ENCODE measurements at regions not wholly inside any gene's neighbourhood (a gene's known extent, or its start where the extent isn't known, plus 50 kb on each side); places are given as distances from the start of the nearest gene placed in this dataset.

DNA sequence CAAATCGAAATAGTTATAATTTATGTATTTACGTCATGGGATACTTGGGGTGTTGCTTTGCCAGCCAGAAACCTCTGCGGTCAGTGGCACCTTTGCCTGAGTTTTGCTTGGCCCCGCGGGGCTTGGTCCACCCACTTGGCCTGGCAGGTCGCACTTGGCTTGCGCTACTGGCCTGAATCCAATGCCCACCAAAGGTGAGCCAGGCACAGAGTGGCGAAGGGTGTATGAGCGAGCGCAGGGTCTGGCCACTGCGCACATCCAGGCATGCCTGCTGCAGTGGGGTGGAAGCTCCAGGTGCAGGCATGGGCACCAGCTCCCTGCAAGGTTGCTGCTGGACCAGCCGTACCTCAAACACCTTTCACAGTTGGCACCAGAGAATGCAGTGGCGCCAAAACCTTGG, 714.6 kb downstream of the CDH9 start:
- no peak for FAIRE-seq
- no peak for DNase-seq (ENCODE audit: insufficient read length, low spot score)
- no peak for TF ChIP-seq POLR2AphosphoS5 (IDR thresholded peaks at IDR 0.05; ENCODE audit: low read depth, low read length)
- no peak for TF ChIP-seq TAF1 (IDR thresholded peaks at IDR 0.05; ENCODE audit: low read depth, low read length)
- TF ChIP-seq PAX5 (IDR thresholded peaks at IDR 0.05; ENCODE audit: insufficient read depth, low read length, severe bottlenecking) = no peak
- TF ChIP-seq POU2F2 (IDR thresholded peaks at IDR 0.05; ENCODE audit: low read depth, low read length) = no peak
- TF ChIP-seq POLR2A (IDR thresholded peaks at IDR 0.05; ENCODE audit: low read depth, low read length) = no peak
- no peak for TF ChIP-seq SPI1 (IDR thresholded peaks at IDR 0.05; ENCODE audit: low read depth, low read length)

DNA sequence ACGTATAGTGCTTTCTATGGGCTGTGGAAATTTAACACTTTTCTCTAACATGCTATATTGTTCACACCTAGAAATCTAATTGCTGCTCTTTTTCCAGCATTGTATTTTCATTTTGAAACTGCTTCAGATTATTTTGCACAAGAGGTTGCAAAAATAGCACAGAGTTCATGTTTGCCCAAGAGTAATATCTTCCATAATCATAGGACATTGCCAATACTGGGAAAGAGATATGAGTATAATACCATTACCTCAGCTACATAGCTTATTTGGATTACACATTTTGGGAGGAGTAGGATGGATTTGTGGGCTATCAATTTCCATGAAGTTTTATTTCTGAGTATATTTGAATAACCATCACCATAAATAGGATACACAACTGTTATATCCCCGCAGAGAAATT, 717.1 kb downstream of the CDH9 start:
- FAIRE-seq (no peak), DNase-seq (ENCODE audit: insufficient read length, low spot score) (no peak)
- TF ChIP-seq POLR2AphosphoS5 (IDR thresholded peaks at IDR 0.05; ENCODE audit: low read depth, low read length) = no peak
- no peak for TF ChIP-seq SPI1 (IDR thresholded peaks at IDR 0.05; ENCODE audit: low read depth, low read length)
- TF ChIP-seq POLR2A (IDR thresholded peaks at IDR 0.05; ENCODE audit: low read depth, low read length) = no peak
- no peak for TF ChIP-seq TAF1 (IDR thresholded peaks at IDR 0.05; ENCODE audit: low read depth, low read length)
- no peak for TF ChIP-seq POU2F2 (IDR thresholded peaks at IDR 0.05; ENCODE audit: low read depth, low read length)
- TF ChIP-seq PAX5 (IDR thresholded peaks at IDR 0.05; ENCODE audit: insufficient read depth, low read length, severe bottlenecking) = no peak

DNA sequence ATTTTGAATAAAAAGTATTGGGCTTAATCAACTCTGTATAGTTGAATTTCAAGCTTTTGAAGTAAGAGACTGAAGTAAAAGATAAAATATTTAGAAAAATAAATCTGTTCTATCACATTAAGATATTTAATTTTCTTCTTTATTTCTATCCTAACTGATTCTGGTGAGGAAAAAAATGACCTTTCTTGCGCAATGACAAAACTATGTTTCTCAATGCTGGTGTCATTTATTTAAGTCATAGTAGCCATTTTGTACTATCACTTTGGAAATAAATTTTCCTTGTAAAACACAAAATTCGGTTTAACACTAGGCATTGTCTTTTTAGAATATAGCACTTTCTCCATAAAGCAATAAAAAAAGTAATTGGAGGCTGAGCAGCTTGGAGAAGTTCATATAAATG, 728.0 kb downstream of the CDH9 start:
- DNase-seq (ENCODE audit: insufficient read length, low spot score) (no peak), FAIRE-seq (no peak)
- TF ChIP-seq POLR2AphosphoS5 (IDR thresholded peaks at IDR 0.05; ENCODE audit: low read depth, low read length) (no peak), POLR2A (IDR thresholded peaks at IDR 0.05; ENCODE audit: low read depth, low read length) (no peak), SPI1 (IDR thresholded peaks at IDR 0.05; ENCODE audit: low read depth, low read length) (no peak), TAF1 (IDR thresholded peaks at IDR 0.05; ENCODE audit: low read depth, low read length) (no peak), POU2F2 (IDR thresholded peaks at IDR 0.05; ENCODE audit: low read depth, low read length) (no peak), PAX5 (IDR thresholded peaks at IDR 0.05; ENCODE audit: insufficient read depth, low read length, severe bottlenecking) (no peak)

DNA sequence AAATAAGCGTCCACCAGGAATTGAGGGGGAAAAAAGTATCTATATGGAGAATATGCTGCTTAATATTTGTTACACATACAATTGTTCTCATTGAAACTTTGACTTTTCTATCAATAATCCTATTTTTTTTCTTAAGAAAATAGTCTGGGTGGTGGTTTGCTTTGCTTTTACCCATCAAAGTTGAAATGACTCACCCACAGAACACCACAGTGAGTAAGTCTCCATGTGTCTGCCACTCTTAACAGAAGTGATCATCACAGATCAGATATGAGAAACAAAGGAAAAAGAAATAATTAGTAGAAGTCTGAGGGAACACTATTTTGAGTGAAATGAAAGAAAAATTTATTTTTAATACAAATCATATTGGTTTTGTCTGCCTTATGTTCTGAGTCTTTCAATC, 742.8 kb downstream of the CDH9 start:
- FAIRE-seq (no peak), DNase-seq (ENCODE audit: insufficient read length, low spot score) (no peak)
- TF ChIP-seq POLR2A (IDR thresholded peaks at IDR 0.05; ENCODE audit: low read depth, low read length) (no peak), SPI1 (IDR thresholded peaks at IDR 0.05; ENCODE audit: low read depth, low read length) (no peak), POLR2AphosphoS5 (IDR thresholded peaks at IDR 0.05; ENCODE audit: low read depth, low read length) (no peak), TAF1 (IDR thresholded peaks at IDR 0.05; ENCODE audit: low read depth, low read length) (no peak), POU2F2 (IDR thresholded peaks at IDR 0.05; ENCODE audit: low read depth, low read length) (no peak), PAX5 (IDR thresholded peaks at IDR 0.05; ENCODE audit: insufficient read depth, low read length, severe bottlenecking) (no peak)

DNA sequence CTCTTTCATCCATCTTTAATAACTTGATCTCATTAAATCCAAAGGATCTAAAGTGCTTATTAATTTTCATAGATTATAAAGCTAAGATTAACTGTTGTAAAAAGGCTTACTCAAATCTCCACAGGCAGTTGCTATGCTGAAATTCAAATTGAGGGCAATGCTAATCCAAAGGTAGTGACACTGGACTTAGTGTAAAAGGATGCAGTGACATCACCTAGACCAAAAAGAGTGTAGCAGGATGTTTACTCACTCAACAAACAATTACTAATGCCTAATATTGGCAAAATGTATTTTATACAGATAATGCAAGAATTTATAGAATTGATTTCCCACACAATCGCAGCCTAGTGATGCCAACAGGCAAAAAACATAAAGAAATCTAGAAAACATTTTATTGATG, 756.2 kb downstream of the CDH9 start:
- DNase-seq (ENCODE audit: insufficient read length, low spot score) (no peak), FAIRE-seq (no peak)
- no peak for TF ChIP-seq POU2F2 (IDR thresholded peaks at IDR 0.05; ENCODE audit: low read depth, low read length)

DNA sequence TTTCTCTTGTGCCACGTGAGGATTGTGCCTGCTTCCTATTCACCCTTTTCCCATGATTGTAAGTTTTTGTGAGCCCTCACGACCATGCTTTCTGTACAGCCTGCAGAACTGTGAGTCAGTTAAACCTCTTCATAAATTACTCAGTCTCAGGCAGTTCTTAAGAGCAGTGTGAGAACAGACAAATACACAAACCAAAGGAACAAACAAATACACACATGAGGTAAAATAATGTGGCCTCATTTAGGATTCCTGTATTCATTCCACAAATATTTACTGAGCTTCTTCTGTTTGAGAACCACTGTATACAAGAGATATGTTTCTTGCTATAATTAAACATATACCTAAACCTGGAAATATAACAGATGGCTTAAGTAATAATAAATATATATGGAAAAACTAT, 760.3 kb downstream of the CDH9 start:
- no peak for FAIRE-seq

DNA sequence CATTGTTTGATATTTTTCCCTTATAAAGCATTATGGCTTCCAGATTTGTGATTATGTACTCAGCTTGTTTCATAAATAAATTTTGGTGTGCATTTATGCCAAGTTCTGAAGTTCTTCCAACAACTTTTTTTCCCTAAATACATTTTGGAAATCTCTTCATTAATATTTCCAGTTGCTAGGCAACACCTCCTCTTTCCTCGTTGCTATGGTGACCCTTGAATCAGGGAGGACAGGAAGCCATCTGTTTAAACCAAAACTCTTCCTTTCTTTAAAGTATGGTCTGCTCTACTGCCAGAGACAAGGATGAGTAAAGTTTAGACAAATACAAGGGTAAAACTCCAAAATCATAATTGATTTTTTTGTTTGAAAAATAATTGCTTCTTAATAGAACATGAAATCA, 779.3 kb downstream of the CDH9 start:
- TF ChIP-seq POU2F2 (IDR thresholded peaks at IDR 0.05; ENCODE audit: low read depth, low read length) (no peak), POLR2A (IDR thresholded peaks at IDR 0.05; ENCODE audit: low read depth, low read length) (no peak), PAX5 (IDR thresholded peaks at IDR 0.05; ENCODE audit: insufficient read depth, low read length, severe bottlenecking) (no peak), POLR2AphosphoS5 (IDR thresholded peaks at IDR 0.05; ENCODE audit: low read depth, low read length) (no peak), TAF1 (IDR thresholded peaks at IDR 0.05; ENCODE audit: low read depth, low read length) (no peak), SPI1 (IDR thresholded peaks at IDR 0.05; ENCODE audit: low read depth, low read length) (no peak)
- FAIRE-seq (no peak), DNase-seq (ENCODE audit: insufficient read length, low spot score) (no peak)

More for the DNA sequence above, 760.3 kb downstream of the CDH9 start:
- DNase-seq (ENCODE audit: insufficient read length, low spot score) = no peak
- TF ChIP-seq PAX5 (IDR thresholded peaks at IDR 0.05; ENCODE audit: insufficient read depth, low read length, severe bottlenecking) = no peak
- TF ChIP-seq POU2F2 (IDR thresholded peaks at IDR 0.05; ENCODE audit: low read depth, low read length) = no peak
- TF ChIP-seq POLR2AphosphoS5 (IDR thresholded peaks at IDR 0.05; ENCODE audit: low read depth, low read length) = no peak
- TF ChIP-seq TAF1 (IDR thresholded peaks at IDR 0.05; ENCODE audit: low read depth, low read length) = no peak
- TF ChIP-seq POLR2A (IDR thresholded peaks at IDR 0.05; ENCODE audit: low read depth, low read length) = no peak
- no peak for TF ChIP-seq SPI1 (IDR thresholded peaks at IDR 0.05; ENCODE audit: low read depth, low read length)

DNA sequence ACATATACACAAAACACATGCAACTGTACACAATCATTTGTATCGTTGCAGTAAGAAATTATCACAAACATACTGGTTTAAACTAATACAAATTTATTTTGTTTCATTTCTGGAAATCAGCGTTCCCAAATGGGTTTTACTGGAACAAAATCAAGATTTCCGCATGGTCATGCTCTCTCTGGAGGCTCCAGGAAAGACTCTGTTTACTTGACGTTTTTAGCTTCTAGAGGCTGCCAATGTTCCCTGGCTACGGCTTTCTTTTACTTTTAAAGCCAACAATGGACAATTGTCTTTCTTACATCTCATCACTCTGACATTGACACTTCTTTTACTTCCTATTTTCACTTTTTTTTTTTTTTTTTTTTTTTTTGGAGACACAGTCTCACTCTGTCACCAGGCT, 793.1 kb downstream of the CDH9 start:
- FAIRE-seq = no peak
- DNase-seq (ENCODE audit: insufficient read length, low spot score) = no peak
- TF ChIP-seq POU2F2 (IDR thresholded peaks at IDR 0.05; ENCODE audit: low read depth, low read length) = no peak
- TF ChIP-seq POLR2AphosphoS5 (IDR thresholded peaks at IDR 0.05; ENCODE audit: low read depth, low read length) = no peak
- TF ChIP-seq SPI1 (IDR thresholded peaks at IDR 0.05; ENCODE audit: low read depth, low read length) = no peak
- no peak for TF ChIP-seq PAX5 (IDR thresholded peaks at IDR 0.05; ENCODE audit: insufficient read depth, low read length, severe bottlenecking)
- no peak for TF ChIP-seq POLR2A (IDR thresholded peaks at IDR 0.05; ENCODE audit: low read depth, low read length)
- no peak for TF ChIP-seq TAF1 (IDR thresholded peaks at IDR 0.05; ENCODE audit: low read depth, low read length)

DNA sequence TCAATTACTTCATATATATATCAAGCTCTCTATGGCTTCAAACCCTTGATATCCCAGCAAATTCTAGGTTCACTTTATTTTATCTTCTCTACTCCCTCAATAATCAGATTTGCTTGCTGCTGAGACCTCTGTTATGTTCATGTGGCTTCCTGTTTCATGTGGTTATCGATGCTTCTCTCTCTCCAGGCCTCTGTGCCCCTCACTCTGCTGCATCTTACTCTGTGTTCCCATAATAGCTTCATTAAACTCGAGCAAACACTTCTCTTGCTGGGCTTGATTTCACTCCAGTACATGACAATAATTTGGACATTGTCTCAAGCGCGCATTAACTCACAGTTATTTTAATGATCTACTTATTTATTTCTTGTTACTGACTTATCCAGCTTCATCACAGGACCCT, 798.8 kb downstream of the CDH9 start:
- DNase-seq (ENCODE audit: insufficient read length, low spot score) (no peak), FAIRE-seq (no peak)
- TF ChIP-seq SPI1 (IDR thresholded peaks at IDR 0.05; ENCODE audit: low read depth, low read length) (no peak), PAX5 (IDR thresholded peaks at IDR 0.05; ENCODE audit: insufficient read depth, low read length, severe bottlenecking) (no peak), TAF1 (IDR thresholded peaks at IDR 0.05; ENCODE audit: low read depth, low read length) (no peak), POLR2AphosphoS5 (IDR thresholded peaks at IDR 0.05; ENCODE audit: low read depth, low read length) (no peak)

DNA sequence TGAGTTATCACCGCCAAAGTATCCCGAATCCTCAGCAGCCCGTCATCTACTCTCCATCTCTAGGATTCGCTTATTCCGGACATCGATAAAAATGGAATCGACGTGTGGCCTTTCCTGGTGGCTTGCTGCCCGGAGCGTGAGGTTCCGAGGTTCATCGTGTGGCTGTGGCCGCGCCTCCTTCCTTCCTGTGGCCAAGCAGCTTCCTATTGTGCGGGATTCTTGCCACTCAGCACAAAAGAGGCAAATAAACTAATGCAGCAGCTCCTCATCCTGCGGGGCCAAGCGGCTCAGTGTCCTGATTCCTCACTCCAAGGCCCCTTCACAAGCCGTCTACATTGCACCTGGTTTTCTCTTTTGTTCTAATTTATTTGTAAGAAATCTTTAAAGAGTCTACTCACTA, 800.9 kb downstream of the CDH9 start:
- DNase-seq (ENCODE audit: insufficient read length, low spot score) = no peak
- no peak for FAIRE-seq
- TF ChIP-seq TAF1 (IDR thresholded peaks at IDR 0.05; ENCODE audit: low read depth, low read length) (no peak), POU2F2 (IDR thresholded peaks at IDR 0.05; ENCODE audit: low read depth, low read length) (no peak), SPI1 (IDR thresholded peaks at IDR 0.05; ENCODE audit: low read depth, low read length) (no peak), PAX5 (IDR thresholded peaks at IDR 0.05; ENCODE audit: insufficient read depth, low read length, severe bottlenecking) (no peak), POLR2A (IDR thresholded peaks at IDR 0.05; ENCODE audit: low read depth, low read length) (no peak), POLR2AphosphoS5 (IDR thresholded peaks at IDR 0.05; ENCODE audit: low read depth, low read length) (no peak)
